GM12878 (cell line): ENCODE measurements at regions not wholly inside any gene's neighbourhood (a gene's known extent, or its start where the extent isn't known, plus 50 kb on each side); places are given as distances from the start of the nearest gene placed in this dataset.
A peak's percentile ranks its signal among the peaks of the same experiment; 100 is the strongest.

Experiments
- ATF7 ChIP-seq: fragments of 450-650 bp; IDR thresholded peaks from 2 replicates; pipeline ENCODE4 v1.6.1; 2016; ENCODE audit warnings: low read depth, mild to moderate bottlenecking
- CBFB ChIP-seq: IDR thresholded peaks from 2 replicates; pipeline ENCODE4 v1.6.1; 2016; ENCODE audit warnings: antibody characterized with exemption, low read depth
- CEBPB ChIP-seq, 2 experiments: fragments of 150-350 bp in 1 of 2; IDR thresholded peaks; 2 replicates each; pipeline ENCODE4 v1.6.1; 2012 to 2014; ENCODE audit warnings: low read depth in 2 of 2, low read length in 2 of 2, borderline replicate concordance in 1 of 2, inconsistent platforms in 1 of 2
- CHD1 ChIP-seq: IDR thresholded peaks from 2 replicates; pipeline ENCODE4 v1.6.1; 2012; ENCODE audit warnings: low read depth, low read length, improper control_type of control experiment
- CHD2 ChIP-seq: IDR thresholded peaks from 2 replicates; pipeline ENCODE4 v1.6.1; 2011; ENCODE audit warnings: low read depth, low read length, improper control_type of control experiment, borderline replicate concordance
- DPF2 ChIP-seq: fragments of 450-650 bp; IDR thresholded peaks from 2 replicates; pipeline ENCODE4 v1.6.1; 2017; ENCODE audit warnings: mild to moderate bottlenecking
- EED ChIP-seq: sonication (generic); IDR thresholded peaks from 2 replicates; pipeline ENCODE4 v1.6.1; 2016; ENCODE audit warnings: antibody characterized with exemption, low read depth
- IRF4 ChIP-seq: IDR thresholded peaks from 2 replicates; pipeline ENCODE4 v1.6.1; 2011; ENCODE audit warnings: low read depth, low read length
- JUND ChIP-seq: IDR thresholded peaks from 2 replicates; pipeline ENCODE4 v1.6.1; 2012; ENCODE audit warnings: low read depth, mild to moderate bottlenecking, low read length, improper control_type of control experiment, moderate library complexity
- MTA3 ChIP-seq: IDR thresholded peaks from 2 replicates; pipeline ENCODE4 v1.6.1; 2012; ENCODE audit warnings: low read length, inconsistent platforms, borderline replicate concordance
- MXI1 ChIP-seq: fragments of 150-350 bp; IDR thresholded peaks from 2 replicates; pipeline ENCODE4 v1.6.1; 2011; ENCODE audit warnings: low read depth, mild to moderate bottlenecking, inconsistent platforms, low read length, improper control_type of control experiment
- MYC ChIP-seq: IDR thresholded peaks from 2 replicates; pipeline ENCODE4 v1.6.1; 2011; ENCODE audit warnings: mild to moderate bottlenecking, low read length, moderate library complexity, inconsistent platforms; ENCODE audit not compliant: insufficient read depth, insufficient replicate concordance, insufficient read length, severe bottlenecking
- NBN ChIP-seq: fragments of 450-650 bp; IDR thresholded peaks from 2 replicates; pipeline ENCODE4 v1.6.1; 2016
- NFIC ChIP-seq: IDR thresholded peaks from 2 replicates; pipeline ENCODE4 v1.6.1; 2012; ENCODE audit warnings: low read depth, mild to moderate bottlenecking, inconsistent platforms, low read length, moderate library complexity
- NR2C2 ChIP-seq: IDR thresholded peaks from 2 replicates; pipeline ENCODE4 v1.6.1; 2011; ENCODE audit warnings: borderline replicate concordance, low read depth; ENCODE audit not compliant: control insufficient read depth, insufficient read length
- POLR2A ChIP-seq: IDR thresholded peaks from 2 replicates; pipeline ENCODE4 v1.6.1; 2011; ENCODE audit warnings: low read depth, mild to moderate bottlenecking, low read length
- RAD51 ChIP-seq: fragments of 450-650 bp; IDR thresholded peaks from 2 replicates; pipeline ENCODE4 v1.6.1; 2016; ENCODE audit warnings: moderate library complexity, mild to moderate bottlenecking, inconsistent platforms
- SIX5 ChIP-seq: IDR thresholded peaks from 2 replicates; pipeline ENCODE4 v1.6.1; 2011; ENCODE audit warnings: mild to moderate bottlenecking, low read depth, low read length, moderate library complexity; ENCODE audit not compliant: severe bottlenecking
- SMARCA5 ChIP-seq: fragments of 450-650 bp; IDR thresholded peaks from 2 replicates; pipeline ENCODE4 v1.6.1; 2017; ENCODE audit warnings: mild to moderate bottlenecking
- SPI1 ChIP-seq: IDR thresholded peaks from 2 replicates; pipeline ENCODE4 v1.6.1; 2011; ENCODE audit warnings: low read depth, mild to moderate bottlenecking, low read length, moderate library complexity, borderline replicate concordance; ENCODE audit not compliant: insufficient read depth
- SUZ12 ChIP-seq: fragments of 200-600 bp; sonication (generic); IDR thresholded peaks from one replicate; pipeline ENCODE4 v1.6.1; 2018; ENCODE audit warnings: antibody characterized with exemption, mild to moderate bottlenecking; ENCODE audit not compliant: unreplicated experiment
- ZBED1 ChIP-seq: IDR thresholded peaks from 2 replicates; pipeline ENCODE4 v1.6.1; 2016; ENCODE audit warnings: borderline replicate concordance
- ZSCAN29 ChIP-seq: fragments of 450-650 bp; IDR thresholded peaks from 2 replicates; pipeline ENCODE4 v1.6.1; 2017; ENCODE audit warnings: mild to moderate bottlenecking, moderate library complexity
- TF ChIP-seq, protein P1 (sequence below): IDR thresholded peaks from 2 replicates; pipeline ENCODE4 v1.6.1; 2011; ENCODE audit warnings: borderline replicate concordance, low read depth, mild to moderate bottlenecking, moderate library complexity, mixed read lengths, low read length; ENCODE audit not compliant: insufficient read depth; ENCODE audit errors: extremely low read length
- TF ChIP-seq, protein P2 (sequence below): IDR thresholded peaks from 2 replicates; pipeline ENCODE4 v1.6.1; 2011; ENCODE audit warnings: low read depth, mild to moderate bottlenecking, low read length, moderate library complexity, borderline replicate concordance; ENCODE audit errors: extremely low read depth
- TF ChIP-seq, protein P3 (sequence below): fragments of 450-650 bp; IDR thresholded peaks from 2 replicates; pipeline ENCODE4 v1.6.1; 2016; ENCODE audit warnings: mild to moderate bottlenecking
- TF ChIP-seq, protein P4 (sequence below): fragments of 450-650 bp; IDR thresholded peaks from 2 replicates; pipeline ENCODE4 v1.6.1; 2016; ENCODE audit warnings: mild to moderate bottlenecking, moderate library complexity, borderline replicate concordance

DNA sequence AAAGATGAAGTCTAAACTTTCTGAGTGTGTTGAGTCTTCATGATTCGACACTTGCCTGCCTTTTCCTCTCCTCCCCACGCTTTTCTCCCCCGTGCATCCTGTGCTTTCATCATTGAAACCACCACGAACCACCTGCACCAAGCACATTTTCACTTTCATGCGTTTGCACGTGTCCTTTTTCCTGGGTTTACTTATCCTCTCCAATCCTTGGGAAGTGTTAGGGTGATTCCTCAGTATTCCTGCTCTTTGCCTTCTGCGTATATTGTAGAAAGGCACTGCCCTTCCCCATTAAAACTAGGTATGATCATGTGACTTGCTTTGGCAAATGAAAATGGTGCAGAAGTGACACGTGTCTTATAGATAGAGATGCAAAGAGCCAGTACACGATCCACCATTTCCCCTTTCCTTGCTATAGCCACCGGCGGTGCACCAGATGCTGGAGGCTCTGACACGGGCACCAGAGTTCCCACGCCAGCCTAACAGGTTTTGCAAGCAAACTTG lies 106.6 kb downstream of the BRMS1L start (continued):
- TF ChIP-seq MTA3 (peak; percentile 70; the same call in 1 of the 2 replicates), ZSCAN29 (no peak), ATF7 (no peak), SIX5 (no peak), ZBED1 (no peak), EED (peak; percentile 92), SUZ12 (no peak), JUND (no peak), CHD1 (no peak), CHD2 (no peak), NBN (no peak), SPI1 (peak; percentile 32; the same call in 1 of the 2 replicates), NFIC (peak; percentile 89), NR2C2 (no peak), DPF2 (peak; percentile 25; the same call in 1 of the 2 replicates), MXI1 (no peak), CBFB (peak; percentile 66; the same call in 1 of the 2 replicates), POLR2A (no peak), IRF4 (peak; percentile 56; the same call in 1 of the 2 replicates), MYC (no peak), CEBPB (IDR thresholded peaks at IDR 0.05; ENCODE audit: borderline replicate concordance in 1 of 2, low read depth in 2 of 2, low read length in 2 of 2) (peak in 1 of 2 experiments; percentile 40; a peak in 1 of 4 replicates), SMARCA5 (no peak), RAD51 (peak; percentile 86)
- TF ChIP-seq, protein P1, sequence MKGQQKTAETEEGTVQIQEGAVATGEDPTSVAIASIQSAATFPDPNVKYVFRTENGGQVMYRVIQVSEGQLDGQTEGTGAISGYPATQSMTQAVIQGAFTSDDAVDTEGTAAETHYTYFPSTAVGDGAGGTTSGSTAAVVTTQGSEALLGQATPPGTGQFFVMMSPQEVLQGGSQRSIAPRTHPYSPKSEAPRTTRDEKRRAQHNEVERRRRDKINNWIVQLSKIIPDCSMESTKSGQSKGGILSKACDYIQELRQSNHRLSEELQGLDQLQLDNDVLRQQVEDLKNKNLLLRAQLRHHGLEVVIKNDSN: peak; percentile 52
- TF ChIP-seq, protein P2, sequence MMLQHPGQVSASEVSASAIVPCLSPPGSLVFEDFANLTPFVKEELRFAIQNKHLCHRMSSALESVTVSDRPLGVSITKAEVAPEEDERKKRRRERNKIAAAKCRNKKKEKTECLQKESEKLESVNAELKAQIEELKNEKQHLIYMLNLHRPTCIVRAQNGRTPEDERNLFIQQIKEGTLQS: 0 out of 2 replicates have a peak, but pooled peaks have one; percentile 26
- TF ChIP-seq, protein P3, sequence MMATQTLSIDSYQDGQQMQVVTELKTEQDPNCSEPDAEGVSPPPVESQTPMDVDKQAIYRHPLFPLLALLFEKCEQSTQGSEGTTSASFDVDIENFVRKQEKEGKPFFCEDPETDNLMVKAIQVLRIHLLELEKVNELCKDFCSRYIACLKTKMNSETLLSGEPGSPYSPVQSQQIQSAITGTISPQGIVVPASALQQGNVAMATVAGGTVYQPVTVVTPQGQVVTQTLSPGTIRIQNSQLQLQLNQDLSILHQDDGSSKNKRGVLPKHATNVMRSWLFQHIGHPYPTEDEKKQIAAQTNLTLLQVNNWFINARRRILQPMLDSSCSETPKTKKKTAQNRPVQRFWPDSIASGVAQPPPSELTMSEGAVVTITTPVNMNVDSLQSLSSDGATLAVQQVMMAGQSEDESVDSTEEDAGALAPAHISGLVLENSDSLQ: no peak
- TF ChIP-seq, protein P4, sequence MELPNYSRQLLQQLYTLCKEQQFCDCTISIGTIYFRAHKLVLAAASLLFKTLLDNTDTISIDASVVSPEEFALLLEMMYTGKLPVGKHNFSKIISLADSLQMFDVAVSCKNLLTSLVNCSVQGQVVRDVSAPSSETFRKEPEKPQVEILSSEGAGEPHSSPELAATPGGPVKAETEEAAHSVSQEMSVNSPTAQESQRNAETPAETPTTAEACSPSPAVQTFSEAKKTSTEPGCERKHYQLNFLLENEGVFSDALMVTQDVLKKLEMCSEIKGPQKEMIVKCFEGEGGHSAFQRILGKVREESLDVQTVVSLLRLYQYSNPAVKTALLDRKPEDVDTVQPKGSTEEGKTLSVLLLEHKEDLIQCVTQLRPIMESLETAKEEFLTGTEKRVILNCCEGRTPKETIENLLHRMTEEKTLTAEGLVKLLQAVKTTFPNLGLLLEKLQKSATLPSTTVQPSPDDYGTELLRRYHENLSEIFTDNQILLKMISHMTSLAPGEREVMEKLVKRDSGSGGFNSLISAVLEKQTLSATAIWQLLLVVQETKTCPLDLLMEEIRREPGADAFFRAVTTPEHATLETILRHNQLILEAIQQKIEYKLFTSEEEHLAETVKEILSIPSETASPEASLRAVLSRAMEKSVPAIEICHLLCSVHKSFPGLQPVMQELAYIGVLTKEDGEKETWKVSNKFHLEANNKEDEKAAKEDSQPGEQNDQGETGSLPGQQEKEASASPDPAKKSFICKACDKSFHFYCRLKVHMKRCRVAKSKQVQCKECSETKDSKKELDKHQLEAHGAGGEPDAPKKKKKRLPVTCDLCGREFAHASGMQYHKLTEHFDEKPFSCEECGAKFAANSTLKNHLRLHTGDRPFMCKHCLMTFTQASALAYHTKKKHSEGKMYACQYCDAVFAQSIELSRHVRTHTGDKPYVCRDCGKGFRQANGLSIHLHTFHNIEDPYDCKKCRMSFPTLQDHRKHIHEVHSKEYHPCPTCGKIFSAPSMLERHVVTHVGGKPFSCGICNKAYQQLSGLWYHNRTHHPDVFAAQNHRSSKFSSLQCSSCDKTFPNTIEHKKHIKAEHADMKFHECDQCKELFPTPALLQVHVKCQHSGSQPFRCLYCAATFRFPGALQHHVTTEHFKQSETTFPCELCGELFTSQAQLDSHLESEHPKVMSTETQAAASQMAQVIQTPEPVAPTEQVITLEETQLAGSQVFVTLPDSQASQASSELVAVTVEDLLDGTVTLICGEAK: no peak
